ENCODE measurements at regions not wholly inside any gene's neighbourhood (a gene's known extent, or its start where the extent isn't known, plus 50 kb on each side); places are given as distances from the start of the nearest gene placed in this dataset.

- no peak for TF ChIP-seq ZHX2 (IDR thresholded peaks at IDR 0.05; ENCODE audit: low read depth)
- TF ChIP-seq ZHX2 (CRISPR knock-in tag; IDR thresholded peaks at IDR 0.05; ENCODE audit: borderline replicate concordance) = no peak
- TF ChIP-seq ZNF12 (CRISPR knock-in tag; IDR thresholded peaks at IDR 0.05) = no peak
- peak; percentile 91 for TF ChIP-seq RAD21 (CRISPR knock-in tag; IDR thresholded peaks at IDR 0.05)
- no peak for TF ChIP-seq SKI (IDR thresholded peaks at IDR 0.05; ENCODE audit: partially characterized antibody)
- no peak for TF ChIP-seq CBFB (CRISPR knock-in tag; IDR thresholded peaks at IDR 0.05)
- no peak for TF ChIP-seq ZNF232 (CRISPR knock-in tag; IDR thresholded peaks at IDR 0.05; ENCODE audit: borderline replicate concordance)
- no peak for TF ChIP-seq NFAT5 (CRISPR knock-in tag; IDR thresholded peaks at IDR 0.05)
- no peak for TF ChIP-seq ZNF317 (CRISPR knock-in tag; IDR thresholded peaks at IDR 0.05)
- no peak for TF ChIP-seq SCMH1 (CRISPR knock-in tag; IDR thresholded peaks at IDR 0.05; ENCODE audit: borderline replicate concordance)
- TF ChIP-seq ZNF143 (CRISPR knock-in tag; IDR thresholded peaks at IDR 0.05) = no peak
- 0 out of 2 replicates have a peak, but pooled peaks have one; percentile 26 for TF ChIP-seq SOX5 (CRISPR knock-in tag; IDR thresholded peaks at IDR 0.05; ENCODE audit: borderline replicate concordance)
- no peak for TF ChIP-seq MTA3 (CRISPR knock-in tag; IDR thresholded peaks at IDR 0.05)
- TF ChIP-seq MLX (CRISPR knock-in tag; IDR thresholded peaks at IDR 0.05) = no peak
- TF ChIP-seq ZNF350 (CRISPR knock-in tag; IDR thresholded peaks at IDR 0.05; ENCODE audit: borderline replicate concordance, low read depth) = peak; percentile 69; the same call in 1 of the 2 replicates
- no peak for TF ChIP-seq BRCA1 (CRISPR knock-in tag; IDR thresholded peaks at IDR 0.05)
- no peak for TF ChIP-seq ZNF17 (CRISPR knock-in tag; IDR thresholded peaks at IDR 0.05)
- no peak for TF ChIP-seq TBP (CRISPR knock-in tag; IDR thresholded peaks at IDR 0.05)
- TF ChIP-seq ZNF501 (CRISPR knock-in tag; IDR thresholded peaks at IDR 0.05) = peak; percentile 53; the same call in 1 of the 2 replicates
- no peak for TF ChIP-seq MTA1 (CRISPR knock-in tag; IDR thresholded peaks at IDR 0.05; ENCODE audit: borderline replicate concordance)
- no peak for TF ChIP-seq RBAK (CRISPR knock-in tag; IDR thresholded peaks at IDR 0.05)
- 0 out of 2 replicates have a peak, but pooled peaks have one; percentile 24 for TF ChIP-seq ARNT2 (CRISPR knock-in tag; IDR thresholded peaks at IDR 0.05; ENCODE audit: low read depth)
These were observed 73.8 kb downstream of the SYNE3 start (continued) for GRCh38 chr14:95442633-95443021.

Measured in HepG2 (cell line).